HG03139 (cell line): ENCODE measurements at regions not wholly inside any gene's neighbourhood (a gene's known extent, or its start where the extent isn't known, plus 50 kb on each side); places are given as distances from the start of the nearest gene placed in this dataset.

ENCODE experiments used
- ATAC-seq: cut with Tn5 transposase; IDR thresholded peaks from one replicate; pipeline ENCODE4 v1.9.1; 2021; ENCODE audit not compliant: unreplicated experiment

DNA sequence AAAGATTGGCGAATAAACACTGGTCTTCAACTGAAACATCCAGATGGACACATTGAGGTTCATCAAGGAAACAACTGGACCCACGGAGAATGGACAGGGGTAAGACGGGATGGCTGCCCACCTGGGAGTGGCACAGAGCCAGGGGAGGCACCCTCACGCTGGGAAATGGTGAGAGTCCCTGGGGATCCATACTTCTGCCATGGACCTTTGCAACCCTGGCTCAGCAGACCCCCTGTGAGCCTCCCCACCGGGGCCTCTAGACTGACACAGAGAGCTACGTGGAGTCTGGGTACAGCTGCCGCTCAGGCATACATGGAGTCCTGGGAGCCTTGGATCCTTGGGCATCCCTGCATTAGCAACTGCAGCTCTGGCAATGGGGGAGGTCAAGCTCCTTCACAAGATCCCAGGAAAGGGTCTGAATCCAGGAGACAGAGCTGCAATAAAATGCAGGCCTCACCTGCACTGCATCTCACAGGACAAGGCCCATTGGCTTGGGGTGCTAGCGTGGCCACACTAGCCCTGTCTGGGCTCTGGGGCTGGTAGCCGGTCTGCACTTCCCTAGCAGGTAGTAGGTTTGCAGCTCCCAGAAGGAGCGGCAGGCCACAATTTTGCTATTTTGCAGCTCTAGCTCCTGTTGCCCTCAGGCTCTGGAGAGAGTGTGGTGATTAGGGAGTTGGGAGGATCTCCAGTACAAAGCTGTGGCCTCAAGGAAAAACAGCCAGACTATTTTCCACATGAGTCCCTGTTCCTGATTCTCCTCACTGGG, 496.4 kb upstream of the LRRC4C start:
- no peak for ATAC-seq

DNA sequence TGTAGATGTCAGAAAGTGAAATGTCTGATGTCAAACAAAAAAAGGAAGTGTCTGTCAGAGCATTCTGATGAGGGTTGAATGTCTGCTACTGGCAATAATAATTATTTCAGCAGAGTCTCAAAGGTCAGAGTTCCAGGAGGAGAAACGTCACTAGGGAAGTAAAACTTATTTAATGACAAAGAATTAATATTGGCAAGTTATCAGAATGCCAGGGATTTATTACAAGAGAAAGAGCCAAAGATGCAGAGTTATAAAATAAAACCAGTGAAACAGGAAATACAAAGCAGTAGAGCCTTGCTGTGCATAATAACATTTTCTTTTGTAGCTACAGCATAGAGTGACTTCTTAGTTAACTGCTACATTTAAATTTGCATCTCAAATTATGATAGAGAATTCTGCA, 504.0 kb upstream of the LRRC4C start:
- no peak for ATAC-seq

- no peak for ATAC-seq
Observed at GRCh38 chr11:41970681-41971080, 511.2 kb upstream of the LRRC4C start.

GRCh38 chr11:41971592-41971991, 512.1 kb upstream of the LRRC4C start:
- ATAC-seq = no peak

GRCh38 chr11:41978945-41979344, 519.5 kb upstream of the LRRC4C start:
- no peak for ATAC-seq

DNA sequence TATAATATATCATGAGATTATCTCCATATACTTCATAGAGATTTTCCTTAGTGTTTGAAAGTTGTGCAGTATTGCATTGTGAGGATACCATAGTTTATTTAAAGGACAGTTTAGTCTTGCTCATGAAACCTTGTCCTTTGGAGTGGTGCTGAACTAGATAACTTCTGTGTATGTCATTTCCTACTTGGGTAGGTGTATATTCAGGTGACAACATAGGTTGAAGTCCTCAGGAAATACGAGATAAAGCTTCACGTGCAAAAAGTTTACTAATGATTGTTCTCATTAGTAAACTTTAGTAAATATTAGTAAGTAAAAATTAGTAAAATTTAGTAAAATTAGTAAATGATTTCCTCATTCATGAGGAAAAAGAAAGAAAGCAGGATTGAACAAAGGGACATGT, 521.3 kb upstream of the LRRC4C start:
- ATAC-seq = no peak

GRCh38 chr11:41982276-41982675, 522.8 kb upstream of the LRRC4C start:
- no peak for ATAC-seq

DNA sequence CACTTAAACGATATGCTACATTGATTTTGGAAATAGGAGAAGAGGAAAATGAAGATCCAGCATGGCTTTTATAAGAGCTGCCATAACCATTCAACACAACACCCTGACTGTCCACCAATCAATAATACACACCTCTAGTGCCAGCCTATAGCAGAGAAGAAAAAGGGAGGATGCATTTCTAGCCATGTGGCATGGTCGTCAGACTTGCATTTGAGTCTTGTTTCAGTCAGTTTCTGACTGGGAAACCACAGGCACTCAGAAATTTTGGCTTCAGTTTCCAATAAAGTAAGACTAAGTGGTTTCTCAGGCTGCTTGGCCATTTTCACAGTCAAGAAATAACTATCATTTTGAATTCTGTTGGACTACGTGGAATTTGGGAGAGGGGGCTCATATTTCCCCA, 523.5 kb upstream of the LRRC4C start:
- no peak for ATAC-seq

DNA sequence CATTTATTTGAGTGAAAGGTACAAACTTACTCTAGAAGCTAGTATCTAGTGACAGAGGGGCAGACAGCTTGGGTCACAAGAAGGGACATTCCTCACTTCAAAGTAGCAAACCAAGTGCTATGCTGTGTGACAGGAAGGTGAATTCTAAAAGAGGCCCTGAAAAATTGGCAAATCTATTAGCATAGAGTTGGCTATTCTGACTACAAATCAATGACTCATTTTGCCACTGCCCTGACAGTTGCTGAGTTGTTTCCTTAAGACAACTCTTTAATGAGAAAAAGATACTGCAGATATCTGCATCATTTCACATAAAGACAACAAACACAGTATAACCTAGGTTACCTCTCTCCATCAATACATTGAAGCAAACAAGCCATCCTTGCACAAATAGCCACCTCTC, 524.0 kb upstream of the LRRC4C start:
- ATAC-seq = no peak

- no peak for ATAC-seq
Observed at GRCh38 chr11:41984023-41984422, 524.6 kb upstream of the LRRC4C start.

GRCh38 chr11:41985799-41986198, 526.3 kb upstream of the LRRC4C start:
- ATAC-seq = no peak

GRCh38 chr11:41988951-41989572, 529.6 kb upstream of the LRRC4C start:
- no peak for ATAC-seq

DNA sequence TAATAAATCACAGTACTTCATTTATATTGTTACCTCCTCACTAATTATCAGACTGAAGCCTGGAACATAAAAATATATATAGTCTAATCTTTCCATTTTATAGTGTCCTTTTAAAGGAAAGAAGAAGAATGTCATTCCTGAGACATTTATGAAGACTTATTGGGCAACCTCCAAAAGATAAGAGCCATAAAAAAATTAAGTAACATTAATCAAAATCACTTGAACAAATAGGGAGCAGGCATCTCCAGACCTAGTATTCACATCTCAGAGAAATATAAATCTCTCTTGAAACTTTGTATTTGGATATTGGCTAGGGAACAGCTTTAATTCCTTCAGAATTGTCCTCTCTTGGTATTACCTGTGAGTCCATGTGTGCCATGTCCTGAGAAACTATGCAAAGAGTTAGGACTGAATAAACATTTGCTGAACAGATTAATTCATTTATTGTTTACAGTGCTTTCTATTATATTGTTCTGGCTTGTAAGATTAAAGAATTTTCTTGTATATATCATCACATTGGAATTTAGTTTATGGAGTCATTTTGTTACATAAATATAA, 530.5 kb upstream of the LRRC4C start:
- ATAC-seq = no peak

- ATAC-seq = no peak
Observed at GRCh38 chr11:41996533-41996932, 537.1 kb upstream of the LRRC4C start.

- ATAC-seq = no peak
Observed at GRCh38 chr11:41997844-41998401, 538.5 kb upstream of the LRRC4C start.

DNA sequence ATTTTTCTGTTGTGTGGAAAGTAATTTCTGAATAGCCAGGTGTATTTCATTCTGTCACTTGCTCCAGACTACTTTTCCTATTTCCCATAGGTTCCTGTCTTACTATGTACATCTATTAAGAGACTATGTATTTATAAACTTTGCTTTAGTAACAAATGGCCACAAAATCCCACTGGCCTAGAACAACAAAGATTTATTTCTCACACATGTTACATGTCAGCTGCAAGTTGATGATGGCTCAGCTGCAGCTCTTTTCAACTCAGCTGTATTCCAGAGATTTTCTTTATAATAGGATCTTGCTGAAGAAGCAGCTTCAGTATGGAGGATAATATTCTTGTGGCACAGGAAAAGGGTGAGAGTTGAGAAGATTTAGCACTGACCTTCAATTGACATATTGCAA, 539.6 kb upstream of the LRRC4C start:
- ATAC-seq = no peak

DNA sequence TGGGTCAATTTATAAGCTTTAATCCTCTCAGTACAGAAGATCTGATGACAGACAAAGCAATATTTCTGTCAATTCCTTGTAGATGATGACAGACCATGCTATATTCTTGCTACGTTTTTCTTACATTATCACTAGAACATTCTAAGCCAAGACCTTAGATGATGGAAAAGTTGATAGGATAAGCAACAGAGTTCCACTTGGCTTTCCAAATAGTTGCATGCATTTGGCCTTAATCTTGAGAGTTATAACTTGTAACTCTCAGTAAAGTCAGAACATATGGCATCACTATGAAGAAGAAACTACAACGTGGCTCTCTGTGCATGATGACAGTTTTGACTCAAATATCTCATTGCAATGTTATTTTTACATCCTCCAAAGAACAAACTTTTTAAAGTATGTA, 544.3 kb upstream of the LRRC4C start:
- no peak for ATAC-seq

GRCh38 chr11:42006766-42007165, 547.3 kb upstream of the LRRC4C start:
- no peak for ATAC-seq

GRCh38 chr11:42012271-42012670, 552.8 kb upstream of the LRRC4C start:
- no peak for ATAC-seq

- no peak for ATAC-seq
Observed at GRCh38 chr11:42013656-42014201, 554.3 kb upstream of the LRRC4C start.

DNA sequence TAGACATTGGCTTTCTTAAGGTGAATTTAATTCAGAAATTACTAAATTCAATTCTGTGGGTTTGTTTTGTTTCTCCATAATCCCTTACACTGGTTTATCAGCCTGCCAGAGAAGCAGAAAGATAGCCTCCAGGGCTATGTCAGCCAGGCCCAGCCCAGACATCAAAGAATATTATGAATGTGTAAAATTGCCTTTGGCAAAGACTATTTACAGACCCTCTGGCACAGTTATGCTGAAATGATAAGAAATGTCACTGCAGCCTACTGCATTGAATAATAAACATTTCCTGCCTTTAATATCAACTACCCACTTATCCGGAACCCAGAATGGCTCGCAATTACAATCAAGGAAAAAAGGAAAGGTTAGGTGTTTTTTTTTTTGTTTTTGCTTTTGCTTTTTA, 562.5 kb upstream of the LRRC4C start:
- ATAC-seq = no peak

DNA sequence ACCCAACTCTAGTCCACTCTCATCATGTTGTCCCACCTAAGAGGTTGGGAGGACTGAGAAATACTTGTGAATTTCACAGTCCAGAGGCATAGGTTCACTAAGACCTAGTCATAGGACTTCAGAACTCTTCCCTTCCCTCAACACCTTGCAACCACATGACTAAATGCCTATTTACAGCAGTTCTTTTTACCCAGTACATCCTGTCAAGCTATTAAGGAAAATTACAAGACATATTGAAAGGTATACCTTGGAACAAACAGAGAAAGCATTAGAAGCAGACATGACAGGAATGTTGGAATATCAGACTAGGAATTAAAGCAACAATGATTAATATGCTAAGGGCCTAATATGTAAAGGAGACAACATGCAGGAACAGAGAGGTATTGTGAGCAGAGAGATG, 563.8 kb upstream of the LRRC4C start:
- no peak for ATAC-seq
